H9 (cell line): ENCODE measurements at regions not wholly inside any gene's neighbourhood (a gene's known extent, or its start where the extent isn't known, plus 50 kb on each side); places are given as distances from the start of the nearest gene placed in this dataset.

Experiments
- DNase-seq: peaks from one replicate; pipeline ENCODE4 v3.0.0-alpha.2; 2017
- H2AFZ ChIP-seq: one replicate; pipeline ENCODE4 v1.6.1; 2013; ENCODE audit warnings: mild to moderate bottlenecking, low read length, control low read depth, moderate library complexity
- H2AK5ac ChIP-seq: 2 replicates; pipeline ENCODE4 v1.6.1; 2013; ENCODE audit warnings: low read length, control low read depth, mixed read lengths; ENCODE audit not compliant: insufficient read length
- H2BK120ac ChIP-seq: one replicate; pipeline ENCODE4 v1.6.1; 2013; ENCODE audit warnings: low read depth, mild to moderate bottlenecking, low read length, control low read depth, inconsistent platforms; ENCODE audit not compliant: poor library complexity, severe bottlenecking
- H2BK12ac ChIP-seq: 2 replicates; pipeline ENCODE4 v1.6.1; 2013; ENCODE audit warnings: low read length, control low read depth, mixed read lengths, low read depth; ENCODE audit not compliant: insufficient read length
- H2BK15ac ChIP-seq: 2 replicates; pipeline ENCODE4 v1.6.1; 2013; ENCODE audit warnings: low read depth, low read length, control low read depth
- H2BK20ac ChIP-seq: one replicate; pipeline ENCODE4 v1.6.1; 2013; ENCODE audit warnings: low read depth, mild to moderate bottlenecking, low read length, control low read depth, inconsistent platforms; ENCODE audit not compliant: poor library complexity, severe bottlenecking
- H2BK5ac ChIP-seq: 2 replicates; pipeline ENCODE4 v1.6.1; 2013; ENCODE audit warnings: low read length, control low read depth, mixed read lengths; ENCODE audit not compliant: insufficient read length
- H3K14ac ChIP-seq: 2 replicates; pipeline ENCODE4 v1.6.1; 2013; ENCODE audit warnings: low read length, control low read depth; ENCODE audit not compliant: insufficient read depth
- H3K18ac ChIP-seq: 2 replicates; pipeline ENCODE4 v1.6.1; 2013; ENCODE audit warnings: low read depth, mild to moderate bottlenecking, mixed read lengths, low read length, control low read depth; ENCODE audit not compliant: insufficient read length
- H3K23ac ChIP-seq: 2 replicates; pipeline ENCODE4 v1.6.1; 2013; ENCODE audit warnings: low read length, control low read depth, mixed read lengths, low read depth; ENCODE audit not compliant: insufficient read length
- H3K23me2 ChIP-seq: 2 replicates; pipeline ENCODE4 v1.6.1; 2013; ENCODE audit warnings: low read depth, mild to moderate bottlenecking, mixed read lengths, low read length, control low read depth; ENCODE audit not compliant: insufficient read length, poor library complexity, severe bottlenecking
- H3K27ac ChIP-seq: 2 replicates; pipeline ENCODE4 v1.5.1; 2013; ENCODE audit warnings: low read length, control low read depth, mixed read lengths, low read depth; ENCODE audit not compliant: insufficient read length
- H3K27me3 ChIP-seq: 2 replicates; pipeline ENCODE4 v1.6.1; 2013; ENCODE audit warnings: low read length, control low read depth, inconsistent platforms; ENCODE audit not compliant: insufficient read depth
- H3K4ac ChIP-seq: 2 replicates; pipeline ENCODE4 v1.6.1; 2013; ENCODE audit warnings: low read depth, mild to moderate bottlenecking, control low read depth, inconsistent platforms, low read length, moderate library complexity
- H3K4me1 ChIP-seq: 2 replicates; pipeline ENCODE4 v1.6.1; 2013; ENCODE audit warnings: low read length, control low read depth, inconsistent platforms; ENCODE audit not compliant: insufficient read depth
- H3K4me2 ChIP-seq: 2 replicates; pipeline ENCODE4 v1.6.1; 2013; ENCODE audit warnings: low read length, control low read depth, mixed read lengths; ENCODE audit not compliant: insufficient read length, insufficient read depth
- H3K56ac ChIP-seq: 2 replicates; pipeline ENCODE4 v1.6.1; 2013; ENCODE audit warnings: low read depth, mild to moderate bottlenecking, mixed read lengths, low read length, control low read depth; ENCODE audit not compliant: insufficient read length
- H3K79me1 ChIP-seq: 2 replicates; pipeline ENCODE4 v1.6.1; 2013; ENCODE audit warnings: low read depth, mild to moderate bottlenecking, moderate library complexity, low read length, control low read depth, inconsistent platforms; ENCODE audit not compliant: insufficient read depth, poor library complexity, severe bottlenecking
- H3K79me2 ChIP-seq: 2 replicates; pipeline ENCODE4 v1.6.1; 2013; ENCODE audit warnings: low read length, control low read depth, inconsistent platforms; ENCODE audit not compliant: insufficient read depth
- H3K9ac ChIP-seq: 2 replicates; pipeline ENCODE4 v1.6.1; 2013; ENCODE audit warnings: low read length, control low read depth, mixed read lengths; ENCODE audit not compliant: insufficient read length; ENCODE audit errors: extremely low read depth
- H3K9me3 ChIP-seq: one replicate; pipeline ENCODE4 v1.6.1; 2013; ENCODE audit warnings: low read depth, low read length, inconsistent platforms; ENCODE audit not compliant: control insufficient read depth
- H3T11ph ChIP-seq: one replicate; pipeline ENCODE4 v1.6.1; 2013; ENCODE audit warnings: mild to moderate bottlenecking, low read length, control low read depth, inconsistent platforms
- H4K20me1 ChIP-seq: one replicate; pipeline ENCODE4 v1.6.1; 2013; ENCODE audit not compliant: control insufficient read depth, insufficient read length, insufficient read depth
- H4K5ac ChIP-seq: 2 replicates; pipeline ENCODE4 v1.6.1; 2013; ENCODE audit warnings: low read depth, mild to moderate bottlenecking, mixed read lengths, low read length, control low read depth; ENCODE audit not compliant: insufficient read length
- H4K8ac ChIP-seq: replicated peaks from 2 replicates; pipeline ENCODE4 v1.6.1; 2013; ENCODE audit warnings: low read length, control low read depth, mixed read lengths, low read depth; ENCODE audit not compliant: insufficient read length
- H4K91ac ChIP-seq: 2 replicates; pipeline ENCODE4 v1.6.1; 2013; ENCODE audit warnings: low read depth, mild to moderate bottlenecking, moderate library complexity, mixed read lengths, low read length, control low read depth; ENCODE audit not compliant: insufficient read length
- H3K27ac Mint-ChIP-seq, 3 experiments: 2 replicates in 2 of 3; 3 replicates in 1 of 3; pipeline ENCODE4 v1.8.0; 2020 to 2021; ENCODE audit warnings: mixed read lengths in 3 of 3, mild to moderate bottlenecking in 1 of 3, moderate library complexity in 1 of 3
- H3K27me3 Mint-ChIP-seq: 2 replicates; pipeline ENCODE4 v1.8.0; 2021; ENCODE audit warnings: low read depth, mild to moderate bottlenecking, moderate library complexity, mixed read lengths
- H3K36me3 Mint-ChIP-seq, 3 experiments: 2 replicates in 2 of 3; 3 replicates in 1 of 3; pipeline ENCODE4 v1.8.0; 2020 to 2021; ENCODE audit warnings: low read depth in 3 of 3, mixed read lengths in 3 of 3; ENCODE audit not compliant: insufficient read depth in 1 of 3
- H3K4me1 Mint-ChIP-seq, 2 experiments: 2 replicates each; pipeline ENCODE4 v1.8.0; 2020; ENCODE audit warnings: mixed read lengths in 2 of 2
- H3K4me3 Mint-ChIP-seq, 2 experiments: 2 replicates in 1 of 2; 3 replicates in 1 of 2; pipeline ENCODE4 v1.8.0; 2020 to 2021; ENCODE audit warnings: mild to moderate bottlenecking in 2 of 2, mixed read lengths in 2 of 2, moderate library complexity in 1 of 2
- H3K9me3 Mint-ChIP-seq, 2 experiments: 2 replicates in 1 of 2; 3 replicates in 1 of 2; pipeline ENCODE4 v1.8.0; 2020; ENCODE audit warnings: mild to moderate bottlenecking in 2 of 2, mixed read lengths in 2 of 2, moderate library complexity in 1 of 2
- CTCF ChIP-seq: fragments of 200-600 bp; sonication (generic); conservative IDR thresholded peaks from 3 replicates; pipeline ENCODE4 v1.8.0; 2021; ENCODE audit warnings: antibody characterized with exemption, mild to moderate bottlenecking
- WGBS: extraction: QIAGEN DNeasy Blood & Tissue Kit; methylation state at CpG from one replicate; pipeline ENCODE4 v1.1.7; 2013; ENCODE audit warnings: missing lambda C conversion rate, low lambda C conversion rate, mixed read lengths; ENCODE audit not compliant: insufficient read length; ENCODE audit errors: extremely low coverage; 5-methylcytosine and 5-hydroxymethylcytosine counted together

DNA sequence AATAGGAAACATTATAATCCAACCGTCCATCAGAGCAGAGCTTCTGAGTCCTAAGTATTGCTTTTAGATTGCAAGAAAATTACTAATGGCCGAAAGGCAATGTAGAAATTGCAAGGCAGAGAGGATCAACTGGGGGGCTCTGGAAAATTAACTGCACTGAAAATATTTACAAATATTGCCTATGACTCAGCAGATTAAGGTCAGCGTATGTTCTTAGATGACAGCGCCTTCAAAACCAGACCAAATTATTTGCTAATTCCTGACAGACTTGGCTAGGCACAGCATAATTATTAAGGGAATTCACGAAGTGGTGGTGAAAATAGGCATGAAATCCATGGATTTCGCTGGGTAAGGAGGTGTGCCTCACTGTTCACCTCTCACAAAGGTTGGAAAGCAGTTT is 947.7 kb downstream of the TUSC7 start:
- H2BK20ac ChIP-seq, result no peak overlapping the region
- Mint-ChIP-seq H3K27me3 (no peaks in the 10 kb centered on the region), H3K9me3 (no peaks in the 10 kb centered on the region), H3K27ac (no peak overlapping the region), H3K4me1 (peaks cover 7 to 9% of the 10 kb centered on the region in 2 experiments), H3K36me3 (no peaks in the 10 kb centered on the region), H3K4me3 (no peak overlapping the region)
- no peak overlapping the region for H2BK12ac ChIP-seq
- no peaks in the 10 kb centered on the region for H3K9me3 ChIP-seq
- H3K9ac ChIP-seq, result no peak overlapping the region
- no peak for DNase-seq
- H2AK5ac ChIP-seq, result no peak overlapping the region
- H3K4ac ChIP-seq, result no peak overlapping the region
- H3K27me3 ChIP-seq, result no peaks in the 10 kb centered on the region
- no peak overlapping the region for H3K4me2 ChIP-seq
- WGBS, result no CpG with 5 or more reads among the region's 6 CpGs
- H4K91ac ChIP-seq, result no peak overlapping the region
- no peak overlapping the region for H3K23ac ChIP-seq
- H3K23me2 ChIP-seq, result no peaks in the 10 kb centered on the region
- no peaks in the 10 kb centered on the region for H4K20me1 ChIP-seq
- no peak overlapping the region for H4K5ac ChIP-seq
- no peak overlapping the region for H2BK15ac ChIP-seq
- H3K14ac ChIP-seq, result no peak overlapping the region
- no peak overlapping the region for H4K8ac ChIP-seq
- H3K27ac ChIP-seq, result no peak overlapping the region
- no peak overlapping the region for H3K18ac ChIP-seq
- no peaks in the 10 kb centered on the region for H3K79me1 ChIP-seq
- H3T11ph ChIP-seq, result no peak overlapping the region
- H3K4me1 ChIP-seq, result peaks cover 3% of the 10 kb centered on the region; the same call in 1 of the 2 replicates
- no peak overlapping the region for H3K56ac ChIP-seq
- no peak overlapping the region for H2BK120ac ChIP-seq
- no peak overlapping the region for H2AFZ ChIP-seq
- no peak overlapping the region for H2BK5ac ChIP-seq
- TF ChIP-seq CTCF, result no peak
- H3K79me2 ChIP-seq, result no peaks in the 10 kb centered on the region
